NCI-H2196 treated with DMSO at 0.1 percent for 48 hours (cell line): ENCODE measurements at regions not wholly inside any gene's neighbourhood (a gene's known extent, or its start where the extent isn't known, plus 50 kb on each side); places are given as distances from the start of the nearest gene placed in this dataset.

Experiments used
- DNase-seq: peaks from one replicate; lab custom pipeline; 2025; ENCODE audit not compliant: unreplicated experiment; lab: John Stamatoyannopoulos, UW

- no peak for DNase-seq
Measured at GRCh38 chr18:51897884-51898283, 442.1 kb upstream of the DCC start.

- no peak for DNase-seq
Measured at GRCh38 chr18:51907687-51908597, 432.1 kb upstream of the DCC start.

- DNase-seq, result no peak
Measured at GRCh38 chr18:51908598-51908944, 431.4 kb upstream of the DCC start.

DNA sequence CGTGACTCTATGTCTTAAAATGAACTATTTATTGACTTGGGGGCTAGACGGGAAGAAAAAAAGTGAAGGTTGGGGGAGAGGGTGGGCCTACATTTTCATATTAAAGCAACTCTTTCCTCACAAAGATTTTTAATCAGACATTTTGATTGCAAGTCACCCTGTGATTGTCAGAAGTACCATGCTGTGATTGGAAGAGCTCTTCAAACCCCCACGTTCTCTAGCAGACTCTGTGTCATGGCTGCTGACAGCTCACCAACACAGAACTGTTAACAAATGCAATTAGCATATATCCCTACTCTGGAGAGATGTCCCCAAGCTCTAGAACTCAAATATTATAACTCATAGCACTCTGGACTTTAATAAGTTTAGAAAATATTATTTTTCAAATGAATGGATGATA, 428.4 kb upstream of the DCC start:
- DNase-seq, result no peak

GRCh38 chr18:51912381-51912780, 427.6 kb upstream of the DCC start:
- DNase-seq, result no peak

- DNase-seq, result no peak
Measured at GRCh38 chr18:51915176-51915575, 424.8 kb upstream of the DCC start.

- no peak for DNase-seq
Measured at GRCh38 chr18:51921862-51922261, 418.1 kb upstream of the DCC start.

DNA sequence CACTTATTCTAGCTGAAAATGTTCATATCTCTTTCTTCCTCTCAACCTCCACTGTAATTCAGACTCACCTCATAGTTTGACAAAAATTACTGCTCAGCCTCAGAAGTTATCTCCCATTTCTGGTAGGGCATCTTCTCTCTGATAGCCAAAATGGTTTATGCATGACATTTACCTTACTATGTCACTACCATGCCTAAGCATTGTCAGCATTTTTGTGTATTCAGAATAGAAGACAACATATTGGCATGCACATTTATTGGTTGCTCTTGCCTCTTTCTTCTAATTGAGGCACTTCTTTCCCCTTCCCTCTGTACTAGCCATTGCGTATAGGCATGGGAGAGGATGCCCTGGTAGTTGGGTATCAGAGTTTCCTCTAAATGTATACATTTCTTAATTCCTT, 406.1 kb upstream of the DCC start:
- DNase-seq, result no peak

- no peak for DNase-seq
Measured at GRCh38 chr18:51936115-51936514, 403.9 kb upstream of the DCC start.

DNA sequence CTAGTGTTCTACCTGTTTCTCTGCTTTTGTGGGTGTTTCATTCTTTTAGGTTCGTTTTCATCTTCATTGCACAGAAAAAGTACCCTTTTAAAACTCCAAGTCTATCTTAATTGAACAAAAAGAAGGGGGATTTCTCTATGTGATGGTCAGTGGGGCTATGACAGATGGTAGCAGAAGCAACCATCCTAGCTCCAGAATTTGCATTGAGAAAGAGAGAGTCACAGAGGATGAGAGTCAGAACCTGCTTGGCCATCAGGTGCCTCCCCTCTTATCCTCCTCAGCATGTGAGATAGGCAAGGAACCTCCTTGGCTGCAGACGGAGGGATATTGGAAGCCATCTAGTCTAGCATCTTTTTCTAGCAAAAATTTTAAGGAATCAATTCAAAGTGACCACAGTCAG, 398.0 kb upstream of the DCC start:
- DNase-seq, result no peak

- no peak for DNase-seq
Measured at GRCh38 chr18:51943281-51943680, 396.7 kb upstream of the DCC start.

- no peak for DNase-seq
Measured at GRCh38 chr18:51946946-51947345, 393.1 kb upstream of the DCC start.

DNA sequence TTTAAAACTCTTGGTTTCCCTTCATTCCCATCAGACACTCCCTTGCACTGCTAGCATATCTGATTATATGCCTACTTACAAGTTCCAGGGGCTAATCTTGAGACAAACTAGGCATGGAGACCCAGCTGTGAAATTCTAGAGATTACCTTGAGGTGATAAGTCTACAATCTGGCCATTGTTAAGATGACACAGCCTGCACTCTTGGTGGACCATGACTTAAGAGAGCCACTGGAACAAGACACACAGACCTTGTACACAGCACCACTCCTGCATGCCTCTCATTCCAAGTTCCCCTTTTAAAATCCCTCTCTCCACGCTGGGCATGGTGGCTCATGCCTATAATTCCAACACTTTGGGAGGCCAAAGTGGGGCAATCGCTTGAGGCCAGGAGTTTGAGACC, 387.2 kb upstream of the DCC start:
- DNase-seq, result no peak

DNA sequence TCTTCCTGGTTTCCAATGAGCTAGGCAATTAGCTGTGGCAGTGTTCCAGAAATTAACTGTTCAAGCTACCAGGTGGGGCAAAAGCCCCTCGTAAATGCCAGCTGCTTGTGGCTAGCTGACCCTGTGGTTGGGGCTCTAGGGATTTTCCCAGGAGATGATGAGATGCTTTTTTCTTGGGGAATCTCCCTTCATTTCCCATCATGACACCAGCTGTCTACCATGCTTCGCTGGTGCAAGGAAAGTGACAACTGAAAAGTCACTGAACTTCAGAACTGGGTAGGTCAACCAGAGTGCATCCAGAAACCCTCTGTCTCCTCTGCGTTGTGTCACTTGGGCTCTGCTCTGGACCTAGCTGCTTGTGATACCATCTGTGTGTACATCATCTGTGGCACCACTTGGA, 386.5 kb upstream of the DCC start:
- no peak for DNase-seq

DNA sequence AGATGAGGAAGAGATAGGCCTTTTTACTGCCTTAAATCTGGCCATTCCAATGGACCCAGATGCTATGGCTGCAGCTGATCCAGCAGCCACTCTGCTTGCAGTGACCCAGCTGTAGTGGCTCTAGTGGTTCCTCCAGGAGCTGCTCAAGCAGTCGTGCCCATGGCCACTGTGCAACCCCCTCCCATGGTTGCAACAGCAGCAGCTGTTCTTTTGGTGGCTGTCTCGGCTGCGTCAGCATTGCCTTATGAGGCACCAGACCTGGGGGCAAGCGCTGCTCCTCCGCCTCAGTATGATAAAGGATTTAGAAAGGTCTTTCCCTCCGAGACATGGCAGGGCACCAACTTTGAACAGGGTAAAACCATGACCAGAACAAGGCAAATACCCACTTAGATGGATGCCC, 384.9 kb upstream of the DCC start:
- DNase-seq, result no peak

- no peak for DNase-seq
Measured at GRCh38 chr18:51957001-51957400, 383.0 kb upstream of the DCC start.

GRCh38 chr18:51980101-51980500, 359.9 kb upstream of the DCC start:
- no peak for DNase-seq

- DNase-seq, result no peak
Measured at GRCh38 chr18:51988277-51988676, 351.7 kb upstream of the DCC start.

DNA sequence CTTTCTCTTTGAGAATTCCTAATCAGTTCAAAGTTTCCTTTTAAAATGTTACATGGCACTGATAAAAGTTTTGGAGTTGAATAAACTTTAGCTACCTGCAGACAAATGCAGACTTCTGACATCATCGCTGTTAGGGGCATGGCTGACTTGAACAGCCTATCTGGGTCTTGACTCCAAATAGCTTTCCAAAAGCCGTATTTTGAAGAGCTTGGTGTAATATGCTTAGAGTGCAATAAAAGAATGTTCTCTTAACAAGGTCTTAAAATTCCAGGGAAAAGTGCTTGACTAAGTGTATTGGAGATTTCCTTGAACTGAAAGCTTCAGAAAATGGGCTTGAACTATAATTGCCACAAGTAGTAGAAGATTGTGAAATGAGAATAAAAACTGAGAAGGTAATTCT, 342.9 kb upstream of the DCC start:
- no peak for DNase-seq

DNA sequence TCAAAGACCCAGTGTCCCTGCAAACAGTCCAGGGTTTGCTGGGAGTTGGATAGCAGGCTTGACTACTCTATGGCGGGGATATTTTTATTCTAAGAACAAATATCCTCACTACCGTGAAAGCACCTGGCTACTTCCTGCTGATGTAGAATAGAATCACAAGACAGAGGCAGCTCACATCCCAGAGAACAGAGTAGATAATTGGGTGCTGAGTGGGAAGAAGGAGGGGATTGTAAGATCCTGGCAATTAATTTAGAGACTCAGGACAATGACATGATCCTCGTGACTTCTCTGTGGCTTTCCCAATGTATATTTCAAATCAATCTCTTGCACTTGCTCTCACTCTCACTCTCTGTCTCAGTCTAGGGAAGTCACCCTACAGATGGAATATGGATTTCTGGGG, 341.9 kb upstream of the DCC start:
- no peak for DNase-seq

DNA sequence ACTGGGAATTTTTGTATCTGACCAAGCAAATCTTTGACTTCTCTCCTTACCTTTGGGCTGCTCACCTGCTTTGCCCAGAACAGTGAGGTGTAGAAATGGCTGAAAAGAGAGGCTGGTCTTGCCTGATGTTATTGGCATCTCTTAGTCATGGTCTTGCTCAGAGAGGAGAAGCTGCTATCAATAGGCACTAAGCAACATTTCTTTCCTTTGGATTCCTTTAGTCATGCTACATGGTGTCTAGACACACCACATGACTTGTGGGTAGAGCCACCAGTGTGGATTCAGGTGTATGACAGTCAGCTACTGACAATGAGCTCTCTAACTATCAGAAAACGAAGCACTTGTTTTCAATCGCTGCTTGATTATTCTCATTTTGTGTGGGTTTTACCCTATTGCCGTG, 341.3 kb upstream of the DCC start:
- no peak for DNase-seq

GRCh38 chr18:51999351-51999750, 340.6 kb upstream of the DCC start:
- no peak for DNase-seq

DNA sequence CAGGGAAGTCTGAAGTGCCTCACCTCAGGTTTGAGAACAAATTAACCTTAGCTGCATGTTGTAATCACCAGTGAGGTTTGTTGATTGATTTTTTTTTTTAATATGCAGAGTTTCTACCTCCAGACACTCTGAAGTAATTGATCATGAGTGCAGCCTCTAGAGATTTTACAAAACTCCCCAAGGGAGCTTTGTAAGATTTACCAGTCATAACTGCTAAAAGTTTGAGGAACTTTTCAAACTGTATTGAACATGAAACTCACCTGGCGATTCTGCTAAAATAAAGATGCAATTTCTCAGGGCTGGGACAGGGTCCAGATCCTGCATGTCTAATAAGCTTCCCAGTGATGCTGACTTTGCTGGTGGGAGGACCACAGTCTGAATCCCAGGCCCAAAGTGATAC, 339.6 kb upstream of the DCC start:
- no peak for DNase-seq
